ENCODE measurements at regions not wholly inside any gene's neighbourhood (a gene's known extent, or its start where the extent isn't known, plus 50 kb on each side); places are given as distances from the start of the nearest gene placed in this dataset.
"Not testable (repeated sequence)": the region's sequence is repeated elsewhere in the genome, so short reads cannot be mapped to it uniquely, and the experiment has no call there.

DNA sequence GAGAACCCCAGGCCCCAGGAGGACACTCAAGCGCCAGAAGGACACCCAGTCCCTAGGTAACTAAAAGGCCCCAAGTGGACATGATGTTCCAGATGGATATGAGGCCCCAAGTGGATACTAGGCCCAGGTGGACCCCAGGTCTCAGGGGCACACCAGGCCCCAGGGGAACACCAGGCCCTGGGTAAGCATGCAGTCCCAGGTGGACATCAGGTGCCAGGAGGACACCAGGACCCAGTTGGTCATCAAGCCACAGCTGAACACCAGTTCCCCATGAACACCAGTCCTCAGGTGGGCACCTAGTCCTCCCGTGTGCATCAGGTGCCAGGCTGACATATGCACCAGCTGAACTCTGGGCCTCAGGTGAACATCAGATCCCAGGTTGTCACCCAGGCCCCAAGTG, 1488.8 kb upstream of the TPTE start:
- H3K27me3 Mint-ChIP-seq, H3K4me1 Mint-ChIP-seq, POLR2A ChIA-PET: not testable (repeated sequence)

DNA sequence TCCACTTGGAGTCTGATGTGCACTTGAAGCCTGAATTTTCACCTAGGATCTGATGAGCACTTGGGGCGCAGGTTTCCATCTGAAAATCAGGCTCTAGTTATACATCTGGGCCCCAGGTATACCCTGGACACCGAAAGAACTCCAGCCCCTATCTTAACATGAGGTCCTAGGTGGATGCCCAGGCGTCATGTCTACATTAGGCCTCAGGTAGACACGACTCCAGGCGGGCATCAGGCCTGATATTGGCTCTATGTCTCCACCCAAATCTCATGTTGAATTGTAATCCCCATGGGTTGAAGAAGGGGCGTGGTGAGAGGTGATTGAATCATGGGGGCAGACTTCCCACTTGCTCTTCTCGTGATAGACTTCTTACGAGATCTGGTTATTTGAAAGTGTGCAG, 1488.1 kb upstream of the TPTE start:
- not testable (repeated sequence) for H3K4me3 ChIP-seq (ENCODE audit: control extremely low read depth in 1 of 5, extremely low read depth in 1 of 5, insufficient read depth in 1 of 5, low read depth in 2 of 5, low read length in 4 of 5)
- peaks cover 0 to 12% (median 0%) of the 10 kb centered on the region in 3 donors for H3K9me3 ChIP-seq (ENCODE audit: control extremely low read depth in 1 of 3, control insufficient read depth in 2 of 3, insufficient read depth in 1 of 3, low read length in 2 of 3)

More for the DNA sequence above, 1488.8 kb upstream of the TPTE start:
- H3K9me3 Mint-ChIP-seq (ENCODE audit: insufficient read depth); DNase-seq; H2AFZ ChIP-seq (ENCODE audit: insufficient read depth, low read depth, low read length, poor library complexity, severe bottlenecking); H3K4me1 ChIP-seq (ENCODE audit: control insufficient read depth in 2 of 2, insufficient read depth in 2 of 2, low read length in 2 of 2); H3K79me2 ChIP-seq (ENCODE audit: control insufficient read depth, insufficient read depth, low read length); H3K36me3 ChIP-seq (replicated peaks in 1 of 2; ENCODE audit: control extremely low read depth in 1 of 2, control insufficient read depth in 1 of 2, extremely low read depth in 1 of 2, insufficient read depth in 2 of 2, low read length in 1 of 2); H3K4me3 Mint-ChIP-seq; H4K20me1 ChIP-seq (ENCODE audit: control insufficient read depth, insufficient read depth, low read length, poor library complexity, severe bottlenecking); H3K9ac ChIP-seq (ENCODE audit: low read length); H3K4me3 ChIP-seq (ENCODE audit: control extremely low read depth in 1 of 5, extremely low read depth in 1 of 5, insufficient read depth in 1 of 5, low read depth in 2 of 5, low read length in 4 of 5); H3K27me3 ChIP-seq (replicated peaks in 1 of 4; ENCODE audit: control extremely low read depth in 1 of 4, control insufficient read depth in 3 of 4, insufficient read depth in 4 of 4, low read length in 3 of 4); H3K27ac ChIP-seq (ENCODE audit: low read length in 2 of 2); ATAC-seq (ENCODE audit: low read depth); intact Hi-C loops (cut with micrococcal nuclease); H3K4me2 ChIP-seq (replicated peaks; ENCODE audit: low read depth, low read length, poor library complexity, severe bottlenecking); H3K27ac Mint-ChIP-seq; CTCF ChIA-PET: not testable (repeated sequence)
- WGBS (ENCODE audit: insufficient coverage), result no CpG with 5 or more reads among the region's 2 CpGs
- peaks cover 0 to 13% (median 0%) of the 10 kb centered on the region in 3 donors for H3K9me3 ChIP-seq (ENCODE audit: control extremely low read depth in 1 of 3, control insufficient read depth in 2 of 3, insufficient read depth in 1 of 3, low read length in 2 of 3)

DNA sequence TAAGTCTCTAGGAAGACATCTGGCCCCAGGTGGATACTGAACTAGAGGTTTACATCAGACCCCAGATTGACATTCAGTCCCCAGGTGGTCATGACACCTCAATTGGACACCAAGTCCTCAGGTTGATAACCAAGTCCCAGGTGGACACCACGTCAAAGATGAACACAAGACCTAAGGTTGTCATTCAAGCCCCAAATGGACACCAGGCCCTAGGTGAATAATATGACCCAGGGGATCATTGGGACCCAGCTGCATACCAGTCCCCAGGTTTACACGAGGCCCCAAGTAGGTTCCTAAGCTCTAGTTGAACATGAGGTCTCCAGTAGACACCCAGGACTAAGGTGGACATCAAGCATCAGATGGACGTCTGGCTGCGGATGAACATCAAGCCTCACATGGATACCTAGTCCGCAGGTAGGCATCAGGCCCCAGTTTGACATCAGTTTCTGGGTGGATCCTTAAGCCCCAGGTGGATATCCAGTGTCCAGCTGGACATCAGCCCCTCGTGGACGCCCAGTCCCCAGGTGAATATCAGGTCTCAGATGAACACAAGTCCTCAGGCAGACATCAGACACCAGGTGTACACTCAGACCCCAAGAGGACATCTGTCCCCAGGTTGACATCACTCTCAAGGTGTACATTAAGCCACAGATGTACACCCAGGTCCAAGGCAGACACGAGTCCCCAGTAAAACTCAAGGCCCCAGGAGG, 1486.7 kb upstream of the TPTE start:
- CTCF ChIA-PET; H3K4me3 ChIP-seq (ENCODE audit: control extremely low read depth in 1 of 5, extremely low read depth in 1 of 5, insufficient read depth in 1 of 5, low read depth in 2 of 5, low read length in 4 of 5); H2AFZ ChIP-seq (ENCODE audit: insufficient read depth, low read depth, low read length, poor library complexity, severe bottlenecking); ATAC-seq (ENCODE audit: low read depth); H4K20me1 ChIP-seq (ENCODE audit: control insufficient read depth, insufficient read depth, low read length, poor library complexity, severe bottlenecking); H3K9me3 ChIP-seq (ENCODE audit: control extremely low read depth in 1 of 3, control insufficient read depth in 2 of 3, insufficient read depth in 1 of 3, low read length in 2 of 3); H3K4me1 Mint-ChIP-seq; H3K27me3 Mint-ChIP-seq; intact Hi-C loops (cut with micrococcal nuclease); H3K9ac ChIP-seq (ENCODE audit: low read length); H3K4me3 Mint-ChIP-seq; H3K79me2 ChIP-seq (ENCODE audit: control insufficient read depth, insufficient read depth, low read length); H3K4me2 ChIP-seq (replicated peaks; ENCODE audit: low read depth, low read length, poor library complexity, severe bottlenecking); H3K4me1 ChIP-seq (ENCODE audit: control insufficient read depth in 2 of 2, insufficient read depth in 2 of 2, low read length in 2 of 2); H3K9me3 Mint-ChIP-seq (ENCODE audit: insufficient read depth); H3K27ac Mint-ChIP-seq; H3K27ac ChIP-seq (ENCODE audit: low read length in 2 of 2); POLR2A ChIA-PET; H3K27me3 ChIP-seq (replicated peaks in 1 of 4; ENCODE audit: control extremely low read depth in 1 of 4, control insufficient read depth in 3 of 4, insufficient read depth in 4 of 4, low read length in 3 of 4); DNase-seq; H3K36me3 ChIP-seq (replicated peaks in 1 of 2; ENCODE audit: control extremely low read depth in 1 of 2, control insufficient read depth in 1 of 2, extremely low read depth in 1 of 2, insufficient read depth in 2 of 2, low read length in 1 of 2): not testable (repeated sequence)
- WGBS (ENCODE audit: insufficient coverage), result 49% methylated on average over 2 of the region's 8 CpGs

More for the DNA sequence above, 1488.1 kb upstream of the TPTE start:
- intact Hi-C loops (cut with micrococcal nuclease); H3K4me2 ChIP-seq (replicated peaks; ENCODE audit: low read depth, low read length, poor library complexity, severe bottlenecking); H3K27ac Mint-ChIP-seq; H3K79me2 ChIP-seq (ENCODE audit: control insufficient read depth, insufficient read depth, low read length); H3K4me1 Mint-ChIP-seq; H3K9me3 Mint-ChIP-seq (ENCODE audit: insufficient read depth); H3K27ac ChIP-seq (ENCODE audit: low read length in 2 of 2); H2AFZ ChIP-seq (ENCODE audit: insufficient read depth, low read depth, low read length, poor library complexity, severe bottlenecking); H3K4me1 ChIP-seq (ENCODE audit: control insufficient read depth in 2 of 2, insufficient read depth in 2 of 2, low read length in 2 of 2); CTCF ChIA-PET; H4K20me1 ChIP-seq (ENCODE audit: control insufficient read depth, insufficient read depth, low read length, poor library complexity, severe bottlenecking); POLR2A ChIA-PET; H3K27me3 ChIP-seq (replicated peaks in 1 of 4; ENCODE audit: control extremely low read depth in 1 of 4, control insufficient read depth in 3 of 4, insufficient read depth in 4 of 4, low read length in 3 of 4); ATAC-seq (ENCODE audit: low read depth); H3K9ac ChIP-seq (ENCODE audit: low read length); H3K36me3 ChIP-seq (replicated peaks in 1 of 2; ENCODE audit: control extremely low read depth in 1 of 2, control insufficient read depth in 1 of 2, extremely low read depth in 1 of 2, insufficient read depth in 2 of 2, low read length in 1 of 2); H3K27me3 Mint-ChIP-seq; DNase-seq; H3K4me3 Mint-ChIP-seq: not testable (repeated sequence)
- WGBS (ENCODE audit: insufficient coverage), result no CpG with 5 or more reads among the region's 8 CpGs

- intact Hi-C loops (cut with micrococcal nuclease); ATAC-seq (ENCODE audit: low read depth); H3K9ac ChIP-seq (ENCODE audit: low read length); H3K4me3 ChIP-seq (ENCODE audit: control extremely low read depth in 1 of 5, extremely low read depth in 1 of 5, insufficient read depth in 1 of 5, low read depth in 2 of 5, low read length in 4 of 5); H3K79me2 ChIP-seq (ENCODE audit: control insufficient read depth, insufficient read depth, low read length); POLR2A ChIA-PET; CTCF ChIA-PET; H3K4me1 ChIP-seq (ENCODE audit: control insufficient read depth in 2 of 2, insufficient read depth in 2 of 2, low read length in 2 of 2); H3K27ac ChIP-seq (ENCODE audit: low read length in 2 of 2); H3K9me3 Mint-ChIP-seq (ENCODE audit: insufficient read depth); H3K36me3 ChIP-seq (replicated peaks in 1 of 2; ENCODE audit: control extremely low read depth in 1 of 2, control insufficient read depth in 1 of 2, extremely low read depth in 1 of 2, insufficient read depth in 2 of 2, low read length in 1 of 2); DNase-seq; H2AFZ ChIP-seq (ENCODE audit: insufficient read depth, low read depth, low read length, poor library complexity, severe bottlenecking); H3K4me1 Mint-ChIP-seq; H4K20me1 ChIP-seq (ENCODE audit: control insufficient read depth, insufficient read depth, low read length, poor library complexity, severe bottlenecking); H3K4me3 Mint-ChIP-seq; H3K27me3 ChIP-seq (replicated peaks in 1 of 4; ENCODE audit: control extremely low read depth in 1 of 4, control insufficient read depth in 3 of 4, insufficient read depth in 4 of 4, low read length in 3 of 4); H3K27me3 Mint-ChIP-seq; H3K4me2 ChIP-seq (replicated peaks; ENCODE audit: low read depth, low read length, poor library complexity, severe bottlenecking); H3K27ac Mint-ChIP-seq: not testable (repeated sequence)
- WGBS (ENCODE audit: insufficient coverage), result no CpG with 5 or more reads among the region's 1 CpG
- H3K9me3 ChIP-seq (ENCODE audit: control extremely low read depth in 1 of 3, control insufficient read depth in 2 of 3, insufficient read depth in 1 of 3, low read length in 2 of 3), result peaks cover 0 to 14% (median 0%) of the 10 kb centered on the region in 3 donors
Measured at GRCh38 chr21:9035225-9035624, 1486.2 kb upstream of the TPTE start.
